ENCODE measurements at regions not wholly inside any gene's neighbourhood (a gene's known extent, or its start where the extent isn't known, plus 50 kb on each side); places are given as distances from the start of the nearest gene placed in this dataset.

DNA sequence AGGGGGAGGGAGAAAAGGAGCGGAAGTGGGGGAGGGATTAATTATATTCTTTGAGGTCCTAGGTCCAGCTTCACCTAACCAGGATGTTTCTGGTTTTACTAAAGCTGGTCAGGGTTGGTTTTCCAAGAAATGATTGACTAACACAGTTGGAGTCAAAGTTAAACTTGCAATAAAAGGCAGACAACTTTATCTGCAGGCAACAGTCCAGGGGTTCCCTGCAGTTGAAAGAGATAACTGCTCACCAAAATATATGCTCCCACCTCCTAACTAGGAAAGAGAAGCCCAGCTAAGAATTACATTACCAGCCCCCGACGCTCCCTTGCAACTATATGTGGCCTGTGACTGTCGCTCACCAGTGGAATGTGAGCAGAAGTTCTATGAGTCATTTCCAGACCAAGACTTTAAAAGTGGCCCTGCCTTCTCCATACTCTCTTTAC is 140.0 kb upstream of the PKDCC start:
- TF ChIP-seq, protein P1, sequence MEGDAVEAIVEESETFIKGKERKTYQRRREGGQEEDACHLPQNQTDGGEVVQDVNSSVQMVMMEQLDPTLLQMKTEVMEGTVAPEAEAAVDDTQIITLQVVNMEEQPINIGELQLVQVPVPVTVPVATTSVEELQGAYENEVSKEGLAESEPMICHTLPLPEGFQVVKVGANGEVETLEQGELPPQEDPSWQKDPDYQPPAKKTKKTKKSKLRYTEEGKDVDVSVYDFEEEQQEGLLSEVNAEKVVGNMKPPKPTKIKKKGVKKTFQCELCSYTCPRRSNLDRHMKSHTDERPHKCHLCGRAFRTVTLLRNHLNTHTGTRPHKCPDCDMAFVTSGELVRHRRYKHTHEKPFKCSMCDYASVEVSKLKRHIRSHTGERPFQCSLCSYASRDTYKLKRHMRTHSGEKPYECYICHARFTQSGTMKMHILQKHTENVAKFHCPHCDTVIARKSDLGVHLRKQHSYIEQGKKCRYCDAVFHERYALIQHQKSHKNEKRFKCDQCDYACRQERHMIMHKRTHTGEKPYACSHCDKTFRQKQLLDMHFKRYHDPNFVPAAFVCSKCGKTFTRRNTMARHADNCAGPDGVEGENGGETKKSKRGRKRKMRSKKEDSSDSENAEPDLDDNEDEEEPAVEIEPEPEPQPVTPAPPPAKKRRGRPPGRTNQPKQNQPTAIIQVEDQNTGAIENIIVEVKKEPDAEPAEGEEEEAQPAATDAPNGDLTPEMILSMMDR (IDR thresholded peaks at IDR 0.05; ENCODE audit: low read depth, low read length): no peak
- TF ChIP-seq EZH2phosphoT487 (IDR thresholded peaks at IDR 0.05; ENCODE audit: low read depth): no peak
